Stomach smooth muscle (tissue), 2 donors: ENCODE measurements at regions not wholly inside any gene's neighbourhood (a gene's known extent, or its start where the extent isn't known, plus 50 kb on each side); places are given as distances from the start of the nearest gene placed in this dataset.
"Not testable (repeated sequence)": the region's sequence is repeated elsewhere in the genome, so short reads cannot be mapped to it uniquely, and the experiment has no call there.

Experiments
- H3K27ac ChIP-seq: one replicate; pipeline ENCODE4 v1.7.0; 2013; ENCODE audit warnings: mild to moderate bottlenecking, low read length, inconsistent platforms
- H3K27me3 ChIP-seq, 2 donors: one replicate each; pipeline ENCODE4 v1.7.0; 2013; ENCODE audit warnings: low read length in 2 of 2; ENCODE audit not compliant: insufficient read depth in 2 of 2, control insufficient read depth in 1 of 2
- H3K36me3 ChIP-seq, 2 donors: one replicate each; pipeline ENCODE4 v1.7.0; 2013; ENCODE audit warnings: low read length in 2 of 2; ENCODE audit not compliant: control insufficient read depth in 2 of 2, insufficient read depth in 2 of 2
- H3K4me1 ChIP-seq: one replicate; pipeline ENCODE4 v1.7.0; 2013; ENCODE audit warnings: low read length; ENCODE audit not compliant: control insufficient read depth, insufficient read depth
- H3K4me3 ChIP-seq, 2 donors: one replicate each; pipeline ENCODE4 v1.7.0; 2013; ENCODE audit warnings: low read length in 2 of 2
- H3K9ac ChIP-seq, 2 donors: one replicate each; pipeline ENCODE4 v1.7.0; 2013; ENCODE audit warnings: low read length in 2 of 2, mild to moderate bottlenecking in 1 of 2
- H3K9me3 ChIP-seq, 2 donors: one replicate each; pipeline ENCODE4 v1.7.0; 2013; ENCODE audit warnings: low read length in 2 of 2; ENCODE audit not compliant: control insufficient read depth in 2 of 2
- donor health status: healthy.
- donor health status: Pancreatic carcinoma.

DNA sequence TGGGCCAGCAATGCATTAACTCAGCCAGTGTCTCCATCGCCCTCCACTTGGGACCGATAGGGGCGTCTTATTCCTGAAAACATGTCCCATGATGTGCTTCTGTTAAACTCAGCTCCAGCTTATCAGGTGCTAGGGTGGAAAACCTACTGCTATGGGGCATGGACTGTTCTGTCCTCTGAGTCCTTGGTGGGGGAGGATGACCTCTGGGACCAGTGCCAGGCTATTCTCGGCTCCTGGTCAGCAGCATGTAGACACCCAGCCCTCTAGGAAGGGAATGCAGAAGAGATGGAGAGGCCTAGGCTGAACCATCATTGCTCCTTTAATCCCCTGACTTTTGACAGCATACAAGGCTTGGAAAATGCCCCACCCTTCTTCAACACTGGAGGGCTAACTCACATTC is 486.2 kb downstream of the MED13L start:
- H3K27ac ChIP-seq: no peak overlapping the region

GRCh38 chr12:115790526-115790925 is 487.0 kb downstream of the MED13L start:
- Histone ChIP-seq H3K9me3 (peaks cover 0 to 3% of the 10 kb centered on the region in 2 donors), H3K27me3 (peaks cover 0 to 2% of the 10 kb centered on the region in 2 donors), H3K36me3 (no peaks in the 10 kb centered on the region), H3K27ac (no peak overlapping the region), H3K9ac (no peak overlapping the region), H3K4me1 (no peaks in the 10 kb centered on the region), H3K4me3 (no peak overlapping the region)

More for the DNA sequence above, 486.2 kb downstream of the MED13L start:
- H3K27me3 ChIP-seq: peaks cover 0 to 2% of the 10 kb centered on the region in 2 donors
- no peaks in the 10 kb centered on the region for H3K36me3 ChIP-seq
- no peaks in the 10 kb centered on the region for H3K4me1 ChIP-seq
- H3K4me3 ChIP-seq: no peak overlapping the region
- H3K9me3 ChIP-seq: peaks cover 0 to 3% of the 10 kb centered on the region in 2 donors
- no peak overlapping the region for H3K9ac ChIP-seq

- H3K4me1 ChIP-seq, H3K36me3 ChIP-seq, H3K9me3 ChIP-seq, H3K27me3 ChIP-seq, H3K27ac ChIP-seq, H3K9ac ChIP-seq, H3K4me3 ChIP-seq: not testable (repeated sequence)
Measured at GRCh38 chr12:115786490-115786889, 491.0 kb downstream of the MED13L start.

DNA sequence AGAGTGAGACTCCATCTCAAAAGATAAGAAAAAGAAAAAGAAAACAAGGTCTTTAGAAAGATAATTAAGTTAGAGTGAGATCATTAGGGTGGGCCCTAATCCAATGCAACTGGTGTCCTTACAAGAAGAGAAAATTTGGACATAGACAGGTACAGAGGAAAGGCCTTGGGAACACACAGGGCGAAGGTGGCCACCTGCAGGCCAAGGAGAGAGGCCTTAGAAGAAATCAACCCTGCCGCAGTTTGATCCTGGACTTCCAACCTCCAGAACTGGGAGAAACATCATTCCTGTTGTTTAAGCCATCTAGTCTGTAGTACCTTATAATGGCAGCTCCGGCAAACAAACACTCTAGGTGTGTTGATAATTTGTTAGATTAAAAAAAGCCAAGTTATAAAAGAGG is 491.9 kb downstream of the MED13L start:
- no peaks in the 10 kb centered on the region for H3K36me3 ChIP-seq
- no peaks in the 10 kb centered on the region for H3K4me1 ChIP-seq
- no peak overlapping the region for H3K4me3 ChIP-seq
- no peak overlapping the region for H3K9ac ChIP-seq
- no peak overlapping the region for H3K27ac ChIP-seq
- H3K27me3 ChIP-seq: peaks cover 0 to 2% of the 10 kb centered on the region in 2 donors
- H3K9me3 ChIP-seq: peaks cover 0 to 3% of the 10 kb centered on the region in 2 donors

DNA sequence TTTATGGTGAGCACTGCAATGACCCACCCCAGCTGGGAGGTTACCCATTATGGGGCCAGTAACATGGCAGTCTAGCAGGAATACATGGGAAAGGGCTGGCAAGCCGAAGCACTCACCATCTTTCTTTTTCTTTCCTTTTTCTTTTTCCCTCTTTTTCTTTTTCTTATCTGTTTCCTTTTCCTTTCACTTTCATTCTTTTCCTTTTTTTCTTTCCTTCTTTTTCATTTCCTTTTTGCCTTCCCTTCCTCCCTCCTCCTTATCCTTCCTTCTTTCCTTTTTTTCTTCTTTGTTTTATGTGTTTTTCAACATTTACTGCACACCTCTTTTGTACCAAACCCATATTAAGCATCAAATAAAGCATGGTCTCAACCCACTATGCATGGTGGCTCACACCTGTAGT is 501.1 kb downstream of the MED13L start:
- no peaks in the 10 kb centered on the region for H3K36me3 ChIP-seq
- peaks cover 0 to 4% of the 10 kb centered on the region in 2 donors for H3K27me3 ChIP-seq
- H3K4me1 ChIP-seq: no peaks in the 10 kb centered on the region
- no peak overlapping the region for H3K4me3 ChIP-seq
- no peak overlapping the region for H3K27ac ChIP-seq
- peaks cover 0 to 2% of the 10 kb centered on the region in 2 donors for H3K9me3 ChIP-seq
- H3K9ac ChIP-seq: no peak overlapping the region

DNA sequence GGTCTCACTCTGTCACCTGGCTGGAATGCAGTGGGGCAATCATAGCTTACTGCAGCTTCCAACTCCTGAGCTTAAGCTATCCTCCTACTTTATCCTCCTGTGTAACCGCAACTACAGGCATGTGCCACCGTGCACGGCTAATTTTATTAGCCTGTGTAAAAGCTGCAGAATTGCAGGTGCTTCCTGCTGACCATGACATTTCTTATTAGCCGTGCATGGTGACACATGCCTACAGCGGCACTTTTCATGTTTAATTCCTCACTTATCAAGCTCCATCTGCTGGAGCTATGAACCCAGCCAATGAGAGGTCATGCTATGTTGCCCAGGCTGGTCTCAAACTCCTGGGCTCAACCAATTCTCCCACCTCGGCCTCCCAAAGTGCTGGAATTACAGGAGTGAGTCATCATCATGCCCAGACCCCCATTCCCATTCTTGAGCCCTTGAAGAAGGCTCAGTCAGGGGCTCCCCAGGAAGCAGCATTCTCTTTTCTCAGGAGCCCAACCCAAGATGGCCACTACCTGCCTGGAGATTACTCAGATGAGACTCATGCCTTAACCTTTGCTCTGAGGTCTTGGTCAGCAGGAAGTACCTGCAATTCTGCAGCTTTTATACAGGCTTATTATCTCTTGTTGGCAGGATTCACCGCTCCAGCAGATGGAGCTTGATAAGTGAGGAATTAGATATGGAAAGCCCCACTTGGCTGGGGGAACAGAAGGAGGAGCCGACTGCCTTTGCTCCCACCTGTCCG is 503.2 kb downstream of the MED13L start:
- H3K27ac ChIP-seq: no peak overlapping the region
- H3K27me3 ChIP-seq: peaks cover 0 to 4% of the 10 kb centered on the region in 2 donors
- H3K9me3 ChIP-seq: peaks cover 0 to 2% of the 10 kb centered on the region in 2 donors
- no peaks in the 10 kb centered on the region for H3K36me3 ChIP-seq
- no peak overlapping the region for H3K9ac ChIP-seq
- no peaks in the 10 kb centered on the region for H3K4me1 ChIP-seq
- no peak overlapping the region for H3K4me3 ChIP-seq

DNA sequence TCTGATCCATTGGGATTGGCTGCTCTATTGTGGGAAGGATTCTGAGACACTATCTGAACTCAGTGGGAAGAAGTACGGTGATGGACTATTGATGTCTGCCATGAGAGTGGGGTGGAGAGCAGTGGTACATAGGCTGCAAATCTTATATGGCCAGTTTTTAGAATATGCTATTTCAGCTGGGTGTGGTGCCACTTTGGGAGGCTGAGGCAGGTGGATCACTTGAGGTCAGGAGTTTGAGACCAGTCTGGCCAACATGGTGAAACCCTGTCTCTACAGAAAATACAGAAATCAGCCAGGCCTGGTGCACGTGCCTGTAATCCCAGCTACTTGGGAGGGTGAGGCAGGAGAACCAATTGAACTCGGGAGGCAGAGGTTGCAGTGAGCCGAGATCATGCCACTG is 505.9 kb downstream of the MED13L start:
- H3K4me1 ChIP-seq: no peaks in the 10 kb centered on the region
- no peak overlapping the region for H3K4me3 ChIP-seq
- H3K9ac ChIP-seq: no peak overlapping the region
- H3K27ac ChIP-seq: no peak overlapping the region
- H3K36me3 ChIP-seq: no peaks in the 10 kb centered on the region
- peaks cover 3 to 7% of the 10 kb centered on the region in 2 donors for H3K9me3 ChIP-seq
- peaks cover 0 to 4% of the 10 kb centered on the region in 2 donors for H3K27me3 ChIP-seq

DNA sequence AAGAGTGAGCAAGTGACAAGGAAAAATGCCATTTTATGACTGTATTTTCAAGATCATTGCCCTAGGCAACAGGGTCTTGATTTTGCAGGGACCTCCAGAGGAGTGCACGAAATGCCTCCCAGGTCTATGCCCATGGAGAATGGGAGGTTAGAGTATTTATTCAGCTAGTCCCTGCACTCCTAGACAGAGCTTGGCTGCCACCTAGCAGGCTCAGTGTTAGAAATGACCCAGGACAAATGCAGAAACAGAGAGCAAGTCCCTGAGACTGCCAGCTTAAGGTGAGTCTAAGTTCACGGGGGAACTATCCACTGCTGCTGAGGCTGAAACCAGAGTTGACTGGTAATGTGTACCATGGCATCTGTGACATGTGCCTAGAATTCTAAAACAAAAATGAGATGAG is 506.4 kb downstream of the MED13L start:
- Histone ChIP-seq H3K27me3 (peaks cover 0 to 7% of the 10 kb centered on the region in 2 donors), H3K4me1 (no peaks in the 10 kb centered on the region), H3K36me3 (no peaks in the 10 kb centered on the region), H3K9ac (no peak overlapping the region), H3K9me3 (peaks cover 3 to 7% of the 10 kb centered on the region in 2 donors), H3K27ac (no peak overlapping the region), H3K4me3 (no peak overlapping the region)

DNA sequence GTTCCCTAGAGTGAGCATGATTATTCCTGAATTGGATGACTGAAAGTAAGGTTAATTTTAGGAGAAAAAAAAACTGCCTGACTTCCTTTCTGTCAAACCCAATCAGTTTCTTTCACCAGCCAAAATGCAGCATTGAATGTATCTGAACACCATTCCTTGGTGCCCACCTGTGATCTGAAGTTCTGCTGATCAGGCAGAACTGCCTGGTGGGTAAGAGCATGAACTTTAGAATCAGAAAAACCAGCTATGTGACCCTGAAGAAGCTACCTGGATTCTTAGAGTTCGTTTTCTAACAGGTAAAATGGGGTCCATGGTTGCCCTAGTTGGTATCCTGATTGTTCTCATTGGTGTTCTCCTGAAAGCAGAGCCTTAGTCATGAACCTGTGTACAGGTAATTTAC is 506.9 kb downstream of the MED13L start:
- peaks cover 0 to 7% of the 10 kb centered on the region in 2 donors for H3K27me3 ChIP-seq
- H3K27ac ChIP-seq: no peak overlapping the region
- no peak overlapping the region for H3K4me3 ChIP-seq
- H3K4me1 ChIP-seq: no peaks in the 10 kb centered on the region
- no peaks in the 10 kb centered on the region for H3K36me3 ChIP-seq
- peaks cover 3 to 7% of the 10 kb centered on the region in 2 donors for H3K9me3 ChIP-seq
- no peak overlapping the region for H3K9ac ChIP-seq

GRCh38 chr12:115767916-115768315 is 509.6 kb downstream of the MED13L start:
- no peaks in the 10 kb centered on the region for H3K36me3 ChIP-seq
- H3K27me3 ChIP-seq: peaks cover 0 to 3% of the 10 kb centered on the region in 2 donors
- no peaks in the 10 kb centered on the region for H3K4me1 ChIP-seq
- H3K4me3 ChIP-seq: no peak overlapping the region
- H3K9me3 ChIP-seq: peaks cover 3 to 5% of the 10 kb centered on the region in 2 donors
- H3K9ac ChIP-seq: no peak overlapping the region
- no peak overlapping the region for H3K27ac ChIP-seq

GRCh38 chr12:115763982-115764621 is 513.4 kb downstream of the MED13L start:
- Histone ChIP-seq H3K4me1 (no peaks in the 10 kb centered on the region), H3K4me3 (no peak overlapping the region), H3K9ac (no peak overlapping the region), H3K27me3 (peaks cover 0 to 3% of the 10 kb centered on the region in 2 donors), H3K9me3 (peaks cover 3 to 5% of the 10 kb centered on the region in 2 donors), H3K27ac (no peak overlapping the region), H3K36me3 (no peaks in the 10 kb centered on the region)
